Sigmoid colon (tissue), 6 donors: ENCODE measurements at regions not wholly inside any gene's neighbourhood (a gene's known extent, or its start where the extent isn't known, plus 50 kb on each side); places are given as distances from the start of the nearest gene placed in this dataset.

Experiments used
- DNase-seq: peaks from one replicate; pipeline ENCODE4 v3.0.0-alpha.2; 2019
- H3K27ac ChIP-seq, 4 donors: fragments of 200-600 bp; sonication (generic); one replicate each; pipeline ENCODE4 v1.5.1; 2016 to 2019; ENCODE audit warnings: mild to moderate bottlenecking in 1 of 4
- H3K27me3 ChIP-seq, 3 donors: fragments of 200-600 bp; sonication (generic); one replicate each; pipeline ENCODE4 v1.5.1; 2019; ENCODE audit warnings: mild to moderate bottlenecking in 1 of 3
- H3K36me3 ChIP-seq, 4 donors: fragments of 200-600 bp; sonication (generic); one replicate each; pipeline ENCODE4 v1.5.1; 2016 to 2019
- H3K4me1 ChIP-seq, 4 donors: fragments of 200-600 bp; sonication (generic); one replicate each; pipeline ENCODE4 v1.5.1; 2017 to 2019
- H3K4me3 ChIP-seq, 4 donors: fragments of 200-600 bp; sonication (generic); one replicate each; pipeline ENCODE4 v1.5.1; 2017 to 2019; ENCODE audit warnings: mild to moderate bottlenecking in 2 of 4, moderate library complexity in 1 of 4
- H3K9me3 ChIP-seq, 4 donors: fragments of 200-600 bp in 3 of 4; sonication (generic) in 3 of 4; one replicate each; pipeline versions ENCODE4 v1.5.1 to v1.6.1; 2013 to 2019
- CTCF ChIP-seq, 4 experiments: fragments of 450-650 bp in 3 of 4; fragments of 200-600 bp in 1 of 4; IDR thresholded peaks; one replicate each; pipeline ENCODE4 v1.5.1; 2016 to 2019; ENCODE audit warnings: antibody characterized with exemption in 4 of 4, mild to moderate bottlenecking in 3 of 4, moderate library complexity in 2 of 4
- EP300 ChIP-seq, 4 donors: sonication (generic); formaldehyde crosslinking; IDR thresholded peaks; one replicate each; pipeline ENCODE4 v1.6.1; 2017; ENCODE audit warnings: antibody characterized with exemption in 4 of 4
- POLR2A ChIP-seq, 2 donors: fragments of 450-650 bp; IDR thresholded peaks; one replicate each; pipeline ENCODE4 v1.6.1; 2016; ENCODE audit warnings: antibody characterized with exemption in 2 of 2, mild to moderate bottlenecking in 2 of 2, moderate library complexity in 2 of 2
- POLR2AphosphoS5 ChIP-seq, 4 donors: sonication (generic); formaldehyde crosslinking; IDR thresholded peaks; one replicate each; pipeline ENCODE4 v1.6.1; 2017; ENCODE audit warnings: antibody characterized with exemption in 4 of 4
- WGBS, 2 donors: extraction: QIAGEN DNeasy Blood & Tissue Kit; methylation state at CpG; one replicate each; pipeline ENCODE4 v1.1.7; 2013; 5-methylcytosine and 5-hydroxymethylcytosine counted together
- intact Hi-C: fragments of 100-400 bp; cut with DNase I; formaldehyde crosslinking; loops from one replicate; pipeline ENCODE4 v1.15.1; 2023
- donor health status: healthy with polysubstance abuse.
- donor health status: healthy.

- intact Hi-C loops, result no loop called here
- no peak for DNase-seq
- Histone ChIP-seq H3K9me3 (no peaks in the 10 kb centered on the region), H3K36me3 (no peaks in the 10 kb centered on the region), H3K27me3 (no peaks in the 10 kb centered on the region), H3K4me1 (peaks cover 0 to 8% (median 4%) of the 10 kb centered on the region in 4 donors), H3K27ac (no peak overlapping the region), H3K4me3 (no peak overlapping the region)
- TF ChIP-seq EP300 (IDR thresholded peaks at IDR 0.05) (no peak), POLR2AphosphoS5 (IDR thresholded peaks at IDR 0.05) (no peak), POLR2A (IDR thresholded peaks at IDR 0.05) (no peak), CTCF (IDR thresholded peaks at IDR 0.05) (no peak)
- WGBS, 2 donors, result 89 to 95% methylated on average over 4 of the region's 4 CpGs
Measured at GRCh38 chr3:160154033-160154432, 71.2 kb upstream of the C3orf80 start.

- 79 to 81% methylated on average over 2 of the region's 2 CpGs for WGBS, 2 donors
- Histone ChIP-seq H3K9me3 (no peaks in the 10 kb centered on the region), H3K4me1 (peaks cover 0 to 8% (median 4%) of the 10 kb centered on the region in 4 donors), H3K4me3 (no peak overlapping the region), H3K36me3 (no peaks in the 10 kb centered on the region), H3K27me3 (no peaks in the 10 kb centered on the region), H3K27ac (peak overlapping the region in 1 of 4 donors; percentile 27)
- intact Hi-C loops, result no loop called here
- DNase-seq, result no peak
- TF ChIP-seq POLR2AphosphoS5 (IDR thresholded peaks at IDR 0.05) (no peak), POLR2A (IDR thresholded peaks at IDR 0.05) (no peak), EP300 (IDR thresholded peaks at IDR 0.05) (no peak)
Measured at GRCh38 chr3:160154596-160154995, 70.6 kb upstream of the C3orf80 start.

DNA sequence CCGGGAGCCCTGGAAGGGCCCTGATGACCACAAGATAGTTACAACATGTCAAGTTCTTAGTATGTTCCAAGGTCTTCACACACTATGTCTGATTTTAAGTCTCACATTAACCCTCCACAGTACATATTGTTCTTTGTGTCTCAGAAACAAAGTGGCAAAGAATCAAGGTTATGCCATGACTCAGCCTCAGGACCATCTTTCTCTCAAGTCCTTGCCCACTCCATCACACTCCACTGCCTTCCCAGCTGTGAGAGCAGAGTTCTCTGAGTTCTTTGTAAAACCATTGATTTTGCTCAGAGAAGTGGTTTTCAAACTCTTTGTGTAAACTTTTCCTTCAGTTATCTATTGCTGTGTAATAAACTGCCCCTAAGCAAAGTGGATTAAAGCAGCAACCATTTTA, 67.9 kb upstream of the C3orf80 start:
- no peaks in the 10 kb centered on the region for H3K27me3 ChIP-seq
- H3K4me1 ChIP-seq, result peaks cover 0 to 8% (median 4%) of the 10 kb centered on the region in 4 donors
- 91 to 93% methylated on average over 1 of the region's 1 CpG for WGBS, 2 donors
- TF ChIP-seq EP300 (IDR thresholded peaks at IDR 0.05) (no peak), POLR2AphosphoS5 (IDR thresholded peaks at IDR 0.05) (no peak), CTCF (IDR thresholded peaks at IDR 0.05) (no peak), POLR2A (IDR thresholded peaks at IDR 0.05) (no peak)
- DNase-seq, result no peak
- intact Hi-C loops, result no loop called here
- H3K4me3 ChIP-seq, result no peak overlapping the region
- H3K27ac ChIP-seq, result no peak overlapping the region
- H3K36me3 ChIP-seq, result no peaks in the 10 kb centered on the region
- no peaks in the 10 kb centered on the region for H3K9me3 ChIP-seq

- H3K9me3 ChIP-seq, result no peaks in the 10 kb centered on the region
- intact Hi-C loops, result no loop called here
- H3K36me3 ChIP-seq, result no peaks in the 10 kb centered on the region
- no peak overlapping the region for H3K4me3 ChIP-seq
- H3K27ac ChIP-seq, result no peak overlapping the region
- no peak for DNase-seq
- no peak for TF ChIP-seq POLR2A (IDR thresholded peaks at IDR 0.05)
- TF ChIP-seq EP300 (IDR thresholded peaks at IDR 0.05), result no peak
- no peak for TF ChIP-seq CTCF (IDR thresholded peaks at IDR 0.05)
- TF ChIP-seq POLR2AphosphoS5 (IDR thresholded peaks at IDR 0.05), result no peak
- 92% methylated on average over 2 of the region's 2 CpGs for WGBS, 2 donors
- H3K27me3 ChIP-seq, result no peaks in the 10 kb centered on the region
- H3K4me1 ChIP-seq, result peaks cover 0 to 8% (median 3%) of the 10 kb centered on the region in 4 donors
Measured at GRCh38 chr3:160159341-160159740, 65.9 kb upstream of the C3orf80 start.

DNA sequence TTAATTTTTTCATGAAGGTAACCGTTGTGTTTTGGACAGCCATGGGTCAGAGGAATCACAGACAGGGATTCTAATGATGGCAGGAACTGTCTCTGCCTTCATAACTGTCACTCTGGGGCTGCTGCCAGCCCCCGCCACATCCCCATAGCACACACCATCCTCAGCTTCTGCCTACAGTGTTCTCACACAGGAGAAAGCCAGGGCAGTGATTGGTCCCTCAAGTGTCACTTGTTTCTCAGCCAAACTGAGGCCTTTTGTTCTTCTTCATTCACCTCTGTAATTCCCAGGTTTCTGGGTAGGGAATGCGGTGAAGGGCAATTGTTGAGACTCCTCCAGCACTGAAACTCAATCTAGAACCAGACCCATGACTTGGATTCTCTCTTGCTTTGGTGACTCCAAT, 65.4 kb upstream of the C3orf80 start:
- DNase-seq, result no peak
- Histone ChIP-seq H3K27me3 (no peaks in the 10 kb centered on the region), H3K4me1 (peaks cover 0 to 3% (median under 1%) of the 10 kb centered on the region in 4 donors), H3K4me3 (no peak overlapping the region), H3K9me3 (no peaks in the 10 kb centered on the region), H3K36me3 (no peaks in the 10 kb centered on the region), H3K27ac (no peak overlapping the region)
- TF ChIP-seq CTCF (IDR thresholded peaks at IDR 0.05), result no peak
- no peak for TF ChIP-seq EP300 (IDR thresholded peaks at IDR 0.05)
- TF ChIP-seq POLR2A (IDR thresholded peaks at IDR 0.05), result no peak
- TF ChIP-seq POLR2AphosphoS5 (IDR thresholded peaks at IDR 0.05), result no peak
- intact Hi-C loops, result loop anchor here (5.0 kb wide), 2 partner anchors 128 to 252 kb away; no protein-coding TSS in a partner anchor
- WGBS, 2 donors, result 91 to 93% methylated on average over 3 of the region's 3 CpGs
